ENCODE measurements at regions not wholly inside any gene's neighbourhood (a gene's known extent, or its start where the extent isn't known, plus 50 kb on each side); places are given as distances from the start of the nearest gene placed in this dataset.

GRCh38 chr12:123096182-123096581 is 54.7 kb downstream of the PITPNM2 start:
- no peaks in the 10 kb centered on the region for H4K20me1 ChIP-seq (ENCODE audit: low read length)
- no peaks in the 10 kb centered on the region for H3K9me2 ChIP-seq (replicated peaks; ENCODE audit: low read length)
- ChIA-PET CTCF (no interaction called here), POLR2A (ENCODE audit: unreplicated experiment) (no interaction called here)
- H3K27me3 ChIP-seq (ENCODE audit: low read length) = no peaks in the 10 kb centered on the region
- no peak overlapping the region for H3K9ac ChIP-seq (ENCODE audit: low read length)
- peaks cover 38% of the 10 kb centered on the region for H3K4me1 ChIP-seq (ENCODE audit: insufficient read depth, low read length)
- H3F3A ChIP-seq (ENCODE audit: low read length, unreplicated experiment) = no peaks in the 10 kb centered on the region
- no peaks in the 10 kb centered on the region for H3K9me3 ChIP-seq (ENCODE audit: low read length)
- no peak overlapping the region for H2AFZ ChIP-seq (ENCODE audit: low read length)
- H3K27ac ChIP-seq (ENCODE audit: low read length) = no peak overlapping the region
- intact Hi-C loops (cut with micrococcal nuclease) = no loop called here
- TF ChIP-seq EZH2phosphoT487 (IDR thresholded peaks at IDR 0.05; ENCODE audit: borderline replicate concordance, low read length) (no peak), CTCF (conservative IDR thresholded peaks at IDR 0.05; ENCODE audit: low read depth, low read length) (no peak), EZH2 (IDR thresholded peaks at IDR 0.05; ENCODE audit: low read length, unreplicated experiment) (no peak)
- ATAC-seq (no peak), DNase-seq (no peak)
- BruUV-seq (replicated peaks) = no TSS peak
- H3K36me3 ChIP-seq (ENCODE audit: low read depth, low read length) = no peaks in the 10 kb centered on the region
- no peak overlapping the region for H3K4me3 ChIP-seq (ENCODE audit: low read length)
- H3K79me2 ChIP-seq (ENCODE audit: low read length) = no peaks in the 10 kb centered on the region
- no peak overlapping the region for H3K4me2 ChIP-seq (ENCODE audit: low read length)

GRCh38 chr12:123095078-123095881 is 55.6 kb downstream of the PITPNM2 start:
- peak overlapping the region; percentile 24; the same call in 1 of the 2 replicates for H3K4me3 ChIP-seq (ENCODE audit: low read length)
- ChIA-PET CTCF (interaction anchor here (1.0 kb wide), 1 partner anchor 52 kb away, joined by 4 read pairs; no protein-coding TSS in a partner anchor), POLR2A (ENCODE audit: unreplicated experiment) (no interaction called here)
- H3K4me2 ChIP-seq (ENCODE audit: low read length) = peak overlapping the region; percentile 72
- intact Hi-C loops (cut with micrococcal nuclease) = loop anchor here (2.0 kb wide), 1 partner anchor 52 kb away; no protein-coding TSS in a partner anchor
- H3K9ac ChIP-seq (ENCODE audit: low read length) = 0 out of 2 replicates have a peak overlapping the region, but pooled peaks have one; percentile 19
- H2AFZ ChIP-seq (ENCODE audit: low read length) = no peak overlapping the region
- peaks cover 46% of the 10 kb centered on the region for H3K4me1 ChIP-seq (ENCODE audit: insufficient read depth, low read length)
- H3K27ac ChIP-seq (ENCODE audit: low read length) = peak overlapping the region; percentile 69
- no peaks in the 10 kb centered on the region for H4K20me1 ChIP-seq (ENCODE audit: low read length)
- DNase-seq (no peak), ATAC-seq (no peak; the same call in 1 of the 2 replicates)
- BruUV-seq (replicated peaks) = no TSS peak
- H3K36me3 ChIP-seq (ENCODE audit: low read depth, low read length) = no peaks in the 10 kb centered on the region; the same call in 1 of the 2 replicates
- no peaks in the 10 kb centered on the region for H3K9me3 ChIP-seq (ENCODE audit: low read length)
- no peaks in the 10 kb centered on the region for H3K79me2 ChIP-seq (ENCODE audit: low read length)
- H3K27me3 ChIP-seq (ENCODE audit: low read length) = no peaks in the 10 kb centered on the region
- no peaks in the 10 kb centered on the region for H3K9me2 ChIP-seq (replicated peaks; ENCODE audit: low read length)
- peaks cover 7% of the 10 kb centered on the region for H3F3A ChIP-seq (ENCODE audit: low read length, unreplicated experiment)
- TF ChIP-seq CTCF (conservative IDR thresholded peaks at IDR 0.05; ENCODE audit: low read depth, low read length) (no peak), EZH2phosphoT487 (IDR thresholded peaks at IDR 0.05; ENCODE audit: borderline replicate concordance, low read length) (no peak), EZH2 (IDR thresholded peaks at IDR 0.05; ENCODE audit: low read length, unreplicated experiment) (no peak)

Measured in PC-3 (cell line).